Keratinocyte (primary cell): ENCODE measurements at regions not wholly inside any gene's neighbourhood (a gene's known extent, or its start where the extent isn't known, plus 50 kb on each side); places are given as distances from the start of the nearest gene placed in this dataset.

ENCODE experiments used
- DNase-seq: peaks from one replicate; pipeline ENCODE4 v3.0.0-alpha.2; 2011; ENCODE audit warnings: low read depth, missing footprints, low spot score
- FAIRE-seq: peaks from 2 replicates; lab custom pipeline; 2011; peaks lifted over from hg19 to GRCh38; lab: Jason Lieb, UNC
- H2AFZ ChIP-seq: 2 replicates; pipeline ENCODE4 v1.6.0; 2012; ENCODE audit warnings: low read length, control low read depth, inconsistent platforms; ENCODE audit not compliant: control insufficient read depth
- H3K27ac ChIP-seq: 2 replicates; pipeline ENCODE4 v1.5.1; 2011; ENCODE audit warnings: low read length; ENCODE audit not compliant: control insufficient read depth, insufficient read depth
- H3K27me3 ChIP-seq: 3 replicates; pipeline ENCODE4 v1.6.0; 2011; ENCODE audit warnings: low read length; ENCODE audit not compliant: control insufficient read depth, insufficient read depth; ENCODE audit errors: extremely low read depth
- H3K36me3 ChIP-seq, 2 experiments: 2 replicates in 1 of 2; 3 replicates in 1 of 2; pipeline ENCODE4 v1.5.1; 2011; ENCODE audit warnings: low read length in 2 of 2, mild to moderate bottlenecking in 1 of 2; ENCODE audit not compliant: control insufficient read depth in 2 of 2, insufficient read depth in 2 of 2; ENCODE audit errors: extremely low read depth in 1 of 2
- H3K4me1 ChIP-seq: 3 replicates; pipeline ENCODE4 v1.5.1; 2011; ENCODE audit warnings: low read length; ENCODE audit not compliant: control insufficient read depth, insufficient read depth; ENCODE audit errors: extremely low read depth
- H3K4me2 ChIP-seq: 3 replicates; pipeline ENCODE4 v1.6.0; 2011; ENCODE audit warnings: low read depth, low read length; ENCODE audit not compliant: control insufficient read depth, insufficient read depth; ENCODE audit errors: extremely low read depth
- H3K4me3 ChIP-seq, 3 experiments: fragments of 200-600 bp in 1 of 3; sonication (generic) in 1 of 3; 2 replicates in 2 of 3; 3 replicates in 1 of 3; pipeline ENCODE4 v1.5.1; 2011 to 2016; ENCODE audit warnings: low read length in 3 of 3, mild to moderate bottlenecking in 3 of 3, control low read depth in 2 of 3, inconsistent platforms in 1 of 3, low read depth in 1 of 3, mixed read lengths in 1 of 3, mixed run types in 1 of 3, moderate library complexity in 1 of 3; ENCODE audit not compliant: control insufficient read depth in 2 of 3, insufficient read depth in 2 of 3; ENCODE audit errors: extremely low read depth in 1 of 3
- H3K79me2 ChIP-seq: 2 replicates; pipeline ENCODE4 v1.6.0; 2012; ENCODE audit warnings: low read length; ENCODE audit not compliant: control insufficient read depth, insufficient read depth
- H3K9ac ChIP-seq: 3 replicates; pipeline ENCODE4 v1.6.0; 2011; ENCODE audit warnings: low read length; ENCODE audit not compliant: control insufficient read depth, insufficient read depth; ENCODE audit errors: extremely low read depth
- H3K9me1 ChIP-seq: 3 replicates; pipeline ENCODE4 v1.6.0; 2011; ENCODE audit warnings: low read length; ENCODE audit not compliant: control insufficient read depth, insufficient read depth; ENCODE audit errors: extremely low read depth
- H3K9me3 ChIP-seq: 2 replicates; pipeline ENCODE4 v1.5.1; 2012; ENCODE audit warnings: low read depth, low read length; ENCODE audit not compliant: control insufficient read depth
- H4K20me1 ChIP-seq: 3 replicates; pipeline ENCODE4 v1.6.0; 2011; ENCODE audit warnings: low read length; ENCODE audit not compliant: control insufficient read depth, insufficient read depth; ENCODE audit errors: extremely low read depth
- EZH2 ChIP-seq: IDR thresholded peaks from one replicate; pipeline ENCODE4 v1.6.1; 2012; ENCODE audit warnings: inconsistent platforms, mild to moderate bottlenecking, low read length, moderate library complexity
- dilution Hi-C: fragments of 300-500 bp; cut with MboI; formaldehyde crosslinking; loops from one replicate; pipeline ENCODE4 v1.7.0; 2020; ENCODE audit warnings: low sequenced_read_pairs; ENCODE audit not compliant: extremely low pct_ligation_motif_present
- TF ChIP-seq, protein P1 (sequence below), 3 experiments: IDR thresholded peaks in 1 of 3; conservative IDR thresholded peaks in 1 of 3; optimal IDR thresholded peaks in 1 of 3; 2 replicates in 2 of 3; 3 replicates in 1 of 3; pipeline versions ENCODE3 to v1.5.1; 2011; ENCODE audit warnings: low read length in 3 of 3, mild to moderate bottlenecking in 3 of 3, moderate library complexity in 2 of 3, control low read depth in 1 of 3, inconsistent platforms in 1 of 3; ENCODE audit not compliant: insufficient read depth in 2 of 3; ENCODE audit errors: extremely low read depth in 1 of 3

DNA sequence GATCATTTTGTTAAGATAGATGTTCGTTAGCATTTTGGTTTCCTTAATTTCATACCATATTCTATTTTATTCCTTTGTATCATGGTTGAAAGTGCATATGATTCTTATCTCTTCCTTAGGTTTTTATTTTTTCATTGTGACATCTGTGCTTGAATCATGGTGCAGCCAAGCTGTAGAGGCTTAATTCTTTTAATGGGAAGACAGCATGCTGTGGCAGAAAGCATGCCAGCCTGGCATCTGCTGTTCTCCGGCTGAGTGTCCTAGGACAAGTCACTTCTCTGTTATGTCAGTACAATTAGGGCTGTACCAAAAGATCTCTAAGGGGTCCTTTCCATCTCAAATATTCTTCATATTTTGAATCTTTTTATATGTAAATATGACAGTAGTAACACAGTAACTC is 68.5 kb upstream of the PMFBP1 start:
- no peaks in the 10 kb centered on the region for H3K36me3 ChIP-seq
- no peak overlapping the region for H3K4me3 ChIP-seq
- TF ChIP-seq, protein P1, sequence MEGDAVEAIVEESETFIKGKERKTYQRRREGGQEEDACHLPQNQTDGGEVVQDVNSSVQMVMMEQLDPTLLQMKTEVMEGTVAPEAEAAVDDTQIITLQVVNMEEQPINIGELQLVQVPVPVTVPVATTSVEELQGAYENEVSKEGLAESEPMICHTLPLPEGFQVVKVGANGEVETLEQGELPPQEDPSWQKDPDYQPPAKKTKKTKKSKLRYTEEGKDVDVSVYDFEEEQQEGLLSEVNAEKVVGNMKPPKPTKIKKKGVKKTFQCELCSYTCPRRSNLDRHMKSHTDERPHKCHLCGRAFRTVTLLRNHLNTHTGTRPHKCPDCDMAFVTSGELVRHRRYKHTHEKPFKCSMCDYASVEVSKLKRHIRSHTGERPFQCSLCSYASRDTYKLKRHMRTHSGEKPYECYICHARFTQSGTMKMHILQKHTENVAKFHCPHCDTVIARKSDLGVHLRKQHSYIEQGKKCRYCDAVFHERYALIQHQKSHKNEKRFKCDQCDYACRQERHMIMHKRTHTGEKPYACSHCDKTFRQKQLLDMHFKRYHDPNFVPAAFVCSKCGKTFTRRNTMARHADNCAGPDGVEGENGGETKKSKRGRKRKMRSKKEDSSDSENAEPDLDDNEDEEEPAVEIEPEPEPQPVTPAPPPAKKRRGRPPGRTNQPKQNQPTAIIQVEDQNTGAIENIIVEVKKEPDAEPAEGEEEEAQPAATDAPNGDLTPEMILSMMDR (optimal IDR thresholded peaks at IDR 0.05 in 1 of 3, IDR thresholded peaks at IDR 0.05 in 1 of 3, conservative IDR thresholded peaks at IDR 0.05 in 1 of 3; ENCODE audit: extremely low read depth in 1 of 3, insufficient read depth in 2 of 3, low read length in 3 of 3) = no peak
- no peak for TF ChIP-seq EZH2
- H3K4me2 ChIP-seq = no peak overlapping the region
- H3K9ac ChIP-seq = no peak overlapping the region
- H3K27ac ChIP-seq = no peak overlapping the region
- no peaks in the 10 kb centered on the region for H3K79me2 ChIP-seq
- peaks cover 6% of the 10 kb centered on the region for H3K4me1 ChIP-seq
- H3K9me3 ChIP-seq = no peaks in the 10 kb centered on the region
- no peaks in the 10 kb centered on the region for H4K20me1 ChIP-seq
- no peak for DNase-seq
- H3K27me3 ChIP-seq = no peaks in the 10 kb centered on the region
- dilution Hi-C loops = no loop called here
- H2AFZ ChIP-seq = no peak overlapping the region
- no peaks in the 10 kb centered on the region for H3K9me1 ChIP-seq
- FAIRE-seq = no peak

DNA sequence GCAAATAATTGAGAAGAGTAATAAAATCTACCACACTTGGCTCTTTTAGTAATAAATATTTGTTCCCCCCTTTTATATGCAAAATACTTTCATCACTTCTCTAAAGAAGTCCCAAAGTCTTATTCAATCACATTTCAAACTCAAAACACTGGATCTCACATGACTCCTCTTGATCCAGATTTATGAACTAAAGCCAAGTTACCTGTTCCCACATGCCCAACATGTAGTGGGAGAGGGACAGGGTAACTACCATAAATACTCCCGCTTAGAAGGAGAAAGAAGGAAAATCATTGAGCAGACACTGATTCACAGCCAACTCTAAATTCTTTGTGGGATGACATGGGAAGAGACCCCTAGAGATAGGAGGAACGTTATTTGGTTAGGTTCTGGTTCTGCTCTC is 64.9 kb upstream of the PMFBP1 start:
- Histone ChIP-seq H3K4me3 (no peak overlapping the region), H3K9me1 (no peaks in the 10 kb centered on the region), H3K4me2 (peak overlapping the region; percentile 9), H3K27me3 (no peaks in the 10 kb centered on the region), H3K9ac (no peak overlapping the region), H3K79me2 (no peaks in the 10 kb centered on the region), H3K36me3 (no peaks in the 10 kb centered on the region), H4K20me1 (no peaks in the 10 kb centered on the region), H3K9me3 (no peaks in the 10 kb centered on the region), H2AFZ (no peak overlapping the region), H3K4me1 (peaks cover 6% of the 10 kb centered on the region), H3K27ac (no peak overlapping the region)
- no peak for DNase-seq
- peak; percentile 17 for FAIRE-seq
- dilution Hi-C loops = no loop called here
- no peak for TF ChIP-seq EZH2
- TF ChIP-seq, protein P1 (optimal IDR thresholded peaks at IDR 0.05 in 1 of 3, IDR thresholded peaks at IDR 0.05 in 1 of 3, conservative IDR thresholded peaks at IDR 0.05 in 1 of 3; ENCODE audit: extremely low read depth in 1 of 3, insufficient read depth in 2 of 3, low read length in 3 of 3) = no peak
